Bronchial epithelial cell (primary cell): ENCODE measurements at regions not wholly inside any gene's neighbourhood (a gene's known extent, or its start where the extent isn't known, plus 50 kb on each side); places are given as distances from the start of the nearest gene placed in this dataset.
A peak's percentile ranks its signal among the peaks of the same experiment; 100 is the strongest.

Source experiments
- DNase-seq: peaks from one replicate; pipeline ENCODE4 v3.0.0-alpha.2; 2010; ENCODE audit warnings: low read depth
- FAIRE-seq: peaks from 2 replicates; lab custom pipeline; 2011; peaks lifted over from hg19 to GRCh38; lab: Jason Lieb, UNC
- H3K27me3 ChIP-seq: 2 replicates; pipeline ENCODE4 v1.5.1; 2011; ENCODE audit warnings: low read length; ENCODE audit not compliant: control insufficient read depth, insufficient read depth
- H3K36me3 ChIP-seq: 2 replicates; pipeline ENCODE4 v1.5.1; 2011; ENCODE audit warnings: low read length; ENCODE audit not compliant: control insufficient read depth, insufficient read depth
- H3K4me3 ChIP-seq: 2 replicates; pipeline ENCODE4 v1.5.1; 2011; ENCODE audit warnings: mild to moderate bottlenecking, low read depth, low read length, control low read depth
- TF ChIP-seq, protein P1 (sequence below): IDR thresholded peaks from 2 replicates; pipeline ENCODE4 v1.5.1; 2011; ENCODE audit warnings: mild to moderate bottlenecking, moderate library complexity, low read length, control low read depth, inconsistent platforms; ENCODE audit not compliant: insufficient read depth, severe bottlenecking

- FAIRE-seq (no peak), DNase-seq (no peak)
- Histone ChIP-seq H3K27me3 (no peaks in the 10 kb centered on the region), H3K36me3 (no peaks in the 10 kb centered on the region), H3K4me3 (no peak overlapping the region)
- TF ChIP-seq, protein P1, sequence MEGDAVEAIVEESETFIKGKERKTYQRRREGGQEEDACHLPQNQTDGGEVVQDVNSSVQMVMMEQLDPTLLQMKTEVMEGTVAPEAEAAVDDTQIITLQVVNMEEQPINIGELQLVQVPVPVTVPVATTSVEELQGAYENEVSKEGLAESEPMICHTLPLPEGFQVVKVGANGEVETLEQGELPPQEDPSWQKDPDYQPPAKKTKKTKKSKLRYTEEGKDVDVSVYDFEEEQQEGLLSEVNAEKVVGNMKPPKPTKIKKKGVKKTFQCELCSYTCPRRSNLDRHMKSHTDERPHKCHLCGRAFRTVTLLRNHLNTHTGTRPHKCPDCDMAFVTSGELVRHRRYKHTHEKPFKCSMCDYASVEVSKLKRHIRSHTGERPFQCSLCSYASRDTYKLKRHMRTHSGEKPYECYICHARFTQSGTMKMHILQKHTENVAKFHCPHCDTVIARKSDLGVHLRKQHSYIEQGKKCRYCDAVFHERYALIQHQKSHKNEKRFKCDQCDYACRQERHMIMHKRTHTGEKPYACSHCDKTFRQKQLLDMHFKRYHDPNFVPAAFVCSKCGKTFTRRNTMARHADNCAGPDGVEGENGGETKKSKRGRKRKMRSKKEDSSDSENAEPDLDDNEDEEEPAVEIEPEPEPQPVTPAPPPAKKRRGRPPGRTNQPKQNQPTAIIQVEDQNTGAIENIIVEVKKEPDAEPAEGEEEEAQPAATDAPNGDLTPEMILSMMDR = no peak
Observed at GRCh38 chr6:153852034-153852433, 187.0 kb upstream of the OPRM1 start.

DNA sequence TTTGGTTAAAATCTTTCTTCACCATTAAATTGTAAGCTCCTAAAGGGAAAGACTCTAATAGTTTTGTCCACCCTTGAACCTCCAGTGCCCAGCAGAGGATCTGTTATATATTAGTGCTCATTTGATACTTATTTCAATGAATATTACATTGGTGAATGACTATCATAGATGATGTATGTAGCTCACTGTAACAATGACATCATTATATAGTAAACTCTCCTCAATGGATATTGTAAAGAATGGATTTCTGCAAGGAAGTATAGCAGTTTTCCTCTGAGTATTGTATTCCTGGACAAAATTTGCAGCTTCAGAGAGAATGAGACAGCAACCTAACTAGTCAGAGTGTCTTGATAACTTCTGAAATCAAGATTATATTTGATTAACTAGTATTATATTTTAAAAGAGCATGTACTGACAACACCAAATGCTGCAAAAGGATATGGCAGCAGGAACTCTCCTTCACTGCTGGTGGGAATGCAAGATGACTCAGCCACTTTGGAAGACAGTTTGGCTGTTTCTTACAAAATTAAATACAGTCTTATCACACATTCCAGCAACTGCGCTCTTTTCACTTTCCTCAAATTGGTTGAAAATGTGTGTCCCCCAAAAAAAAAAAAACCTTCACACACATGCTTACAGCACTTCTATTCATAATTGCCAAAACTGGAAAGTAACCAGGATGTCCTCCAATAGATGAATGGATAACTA lies 189.8 kb upstream of the OPRM1 start:
- H3K36me3 ChIP-seq = no peaks in the 10 kb centered on the region
- FAIRE-seq (no peak), DNase-seq (peak; percentile 2)
- TF ChIP-seq, protein P1 = no peak
- no peaks in the 10 kb centered on the region for H3K27me3 ChIP-seq
- no peak overlapping the region for H3K4me3 ChIP-seq

DNA sequence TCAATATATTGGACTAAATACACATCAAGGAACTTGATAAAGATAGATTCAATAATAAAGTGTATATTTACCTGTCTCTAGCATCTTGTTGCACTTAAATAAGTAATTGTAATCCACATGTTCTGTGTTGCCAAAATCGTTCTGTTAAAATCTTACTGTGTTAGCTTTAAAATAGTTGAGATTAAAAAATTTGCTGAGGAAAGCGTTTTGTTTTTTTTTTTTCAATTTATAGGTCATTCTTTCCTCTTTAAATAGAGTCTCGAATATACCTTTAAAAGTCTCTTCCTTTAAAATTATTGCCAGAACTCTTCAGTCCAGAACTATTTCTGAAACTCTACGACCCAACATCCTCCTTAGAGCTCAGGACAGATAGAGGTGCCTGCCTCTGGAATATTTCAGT lies 195.6 kb upstream of the OPRM1 start:
- H3K4me3 ChIP-seq = no peak overlapping the region
- no peaks in the 10 kb centered on the region for H3K36me3 ChIP-seq
- TF ChIP-seq, protein P1 = no peak
- FAIRE-seq (no peak), DNase-seq (no peak)
- H3K27me3 ChIP-seq = no peaks in the 10 kb centered on the region

GRCh38 chr6:153842491-153842890 lies 196.5 kb upstream of the OPRM1 start:
- H3K36me3 ChIP-seq = no peaks in the 10 kb centered on the region
- FAIRE-seq (no peak), DNase-seq (no peak)
- H3K27me3 ChIP-seq = no peaks in the 10 kb centered on the region
- TF ChIP-seq, protein P1 = no peak
- H3K4me3 ChIP-seq = no peak overlapping the region

GRCh38 chr6:153840039-153840850 lies 198.8 kb upstream of the OPRM1 start:
- DNase-seq = no peak
- H3K36me3 ChIP-seq = no peaks in the 10 kb centered on the region
- H3K27me3 ChIP-seq = no peaks in the 10 kb centered on the region
- TF ChIP-seq, protein P1 = no peak
- H3K4me3 ChIP-seq = no peak overlapping the region
- no peak for FAIRE-seq
